ENCODE measurements at regions not wholly inside any gene's neighbourhood (a gene's known extent, or its start where the extent isn't known, plus 50 kb on each side); places are given as distances from the start of the nearest gene placed in this dataset.
"Not testable (repeated sequence)": the region's sequence is repeated elsewhere in the genome, so short reads cannot be mapped to it uniquely, and the experiment has no call there.

DNA sequence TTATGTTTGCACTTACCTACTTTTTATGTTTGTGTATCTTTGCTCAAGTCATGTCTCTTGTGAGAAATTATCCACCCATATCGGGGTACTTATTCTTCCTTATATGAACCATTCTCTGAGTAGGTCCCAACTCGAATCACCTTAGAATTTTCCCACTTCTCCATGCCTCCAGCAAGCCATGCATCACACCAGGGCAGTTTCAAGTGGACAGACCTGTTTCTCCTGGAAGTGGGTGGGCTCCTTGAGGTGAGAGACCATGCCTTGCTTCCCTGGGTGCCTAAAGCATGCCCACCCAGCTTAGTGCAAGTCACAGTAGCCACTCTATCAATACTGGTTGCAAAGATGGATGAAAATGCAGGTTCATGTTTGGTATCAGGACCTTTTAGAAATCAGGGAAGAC, 187.2 kb downstream of the KIT start:
- H3K4me3 ChIP-seq (ENCODE audit: low read length): no peak overlapping the region
- 98% methylated on average over 2 of the region's 2 CpGs for WGBS
- no peak overlapping the region for H3K9ac ChIP-seq (ENCODE audit: low read depth, low read length)
- H3K9me3 ChIP-seq (ENCODE audit: insufficient read depth, low read depth, low read length): no peaks in the 10 kb centered on the region
- H3K36me3 ChIP-seq (ENCODE audit: insufficient read depth, low read length): no peaks in the 10 kb centered on the region
- H3K4me1 ChIP-seq (ENCODE audit: insufficient read depth, low read length): no peaks in the 10 kb centered on the region
- H3K27ac ChIP-seq (ENCODE audit: low read depth, low read length): no peak overlapping the region
- H3K27me3 ChIP-seq (ENCODE audit: insufficient read depth, low read length): no peaks in the 10 kb centered on the region

DNA sequence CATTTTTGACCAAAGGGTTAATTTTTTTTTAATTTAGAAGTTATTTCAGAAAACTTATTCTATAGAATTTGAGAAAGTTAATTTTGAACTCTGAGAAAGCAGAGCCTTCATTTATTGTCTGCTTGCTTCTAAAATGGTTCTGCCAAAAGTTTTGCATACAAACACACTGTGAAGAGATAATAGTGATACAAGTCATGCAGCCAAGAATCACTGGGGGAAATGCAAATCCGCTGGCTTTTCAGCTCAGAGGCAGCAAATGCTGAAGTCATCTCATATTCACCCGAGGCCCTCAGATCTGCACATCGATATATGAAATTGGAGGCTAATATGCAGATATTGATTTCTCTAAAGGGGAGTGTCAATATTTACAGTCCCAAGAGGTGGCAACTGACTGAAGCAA, 186.2 kb downstream of the KIT start:
- Histone ChIP-seq H3K27me3 (ENCODE audit: insufficient read depth, low read length) (no peaks in the 10 kb centered on the region), H3K9me3 (ENCODE audit: insufficient read depth, low read depth, low read length) (no peaks in the 10 kb centered on the region), H3K9ac (ENCODE audit: low read depth, low read length) (no peak overlapping the region), H3K4me1 (ENCODE audit: insufficient read depth, low read length) (no peaks in the 10 kb centered on the region), H3K36me3 (ENCODE audit: insufficient read depth, low read length) (no peaks in the 10 kb centered on the region), H3K4me3 (ENCODE audit: low read length) (no peak overlapping the region), H3K27ac (ENCODE audit: low read depth, low read length) (no peak overlapping the region)
- WGBS: 91% methylated on average over 3 of the region's 3 CpGs

DNA sequence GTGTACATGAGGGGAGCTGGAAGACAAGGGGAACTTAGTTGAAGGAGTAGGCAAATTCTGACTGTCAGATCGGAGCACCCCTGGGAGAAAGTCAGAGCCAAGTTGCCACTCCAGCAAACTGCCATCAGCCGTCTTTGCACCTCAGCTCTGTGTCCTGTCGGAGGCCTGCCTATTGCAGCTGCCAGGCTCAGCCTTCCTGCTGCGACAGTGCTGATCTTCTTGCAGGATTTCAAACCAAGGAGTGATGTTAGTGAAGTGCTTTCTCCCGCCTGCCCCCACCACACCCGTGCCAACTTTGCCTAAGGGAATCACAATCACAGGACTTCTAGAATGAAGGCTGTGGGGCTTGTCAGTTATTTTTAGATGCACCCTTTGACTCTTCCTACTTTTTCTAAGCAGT, 185.3 kb downstream of the KIT start:
- Histone ChIP-seq H3K9me3 (ENCODE audit: insufficient read depth, low read depth, low read length) (no peaks in the 10 kb centered on the region), H3K27ac (ENCODE audit: low read depth, low read length) (no peak overlapping the region), H3K36me3 (ENCODE audit: insufficient read depth, low read length) (no peaks in the 10 kb centered on the region), H3K9ac (ENCODE audit: low read depth, low read length) (no peak overlapping the region), H3K27me3 (ENCODE audit: insufficient read depth, low read length) (no peaks in the 10 kb centered on the region), H3K4me1 (ENCODE audit: insufficient read depth, low read length) (no peaks in the 10 kb centered on the region), H3K4me3 (ENCODE audit: low read length) (no peak overlapping the region)
- WGBS: 87% methylated on average over 6 of the region's 6 CpGs

DNA sequence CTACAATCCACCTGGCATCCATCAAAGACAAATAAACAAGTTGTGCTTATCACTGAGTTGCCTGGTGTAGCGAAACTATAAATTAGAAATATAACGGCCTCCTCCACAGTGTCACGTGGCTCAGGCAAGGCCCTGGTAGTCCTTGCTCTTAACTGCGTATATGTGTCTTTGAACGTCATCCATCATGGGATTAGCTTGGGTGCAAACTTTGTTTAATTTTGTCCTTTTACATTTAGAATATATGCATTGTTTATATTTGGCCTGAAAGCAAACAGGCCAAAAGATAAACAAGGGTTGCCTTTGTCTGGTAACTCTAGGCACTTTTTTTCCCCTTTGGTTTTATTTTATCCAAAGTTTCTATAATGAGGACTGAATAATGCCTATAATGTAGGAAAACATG, 184.9 kb downstream of the KIT start:
- Histone ChIP-seq H3K4me3 (ENCODE audit: low read length) (no peak overlapping the region), H3K9me3 (ENCODE audit: insufficient read depth, low read depth, low read length) (no peaks in the 10 kb centered on the region), H3K27ac (ENCODE audit: low read depth, low read length) (no peak overlapping the region), H3K4me1 (ENCODE audit: insufficient read depth, low read length) (no peaks in the 10 kb centered on the region), H3K36me3 (ENCODE audit: insufficient read depth, low read length) (no peaks in the 10 kb centered on the region), H3K27me3 (ENCODE audit: insufficient read depth, low read length) (no peaks in the 10 kb centered on the region), H3K9ac (ENCODE audit: low read depth, low read length) (no peak overlapping the region)
- 94% methylated on average over 5 of the region's 5 CpGs for WGBS

DNA sequence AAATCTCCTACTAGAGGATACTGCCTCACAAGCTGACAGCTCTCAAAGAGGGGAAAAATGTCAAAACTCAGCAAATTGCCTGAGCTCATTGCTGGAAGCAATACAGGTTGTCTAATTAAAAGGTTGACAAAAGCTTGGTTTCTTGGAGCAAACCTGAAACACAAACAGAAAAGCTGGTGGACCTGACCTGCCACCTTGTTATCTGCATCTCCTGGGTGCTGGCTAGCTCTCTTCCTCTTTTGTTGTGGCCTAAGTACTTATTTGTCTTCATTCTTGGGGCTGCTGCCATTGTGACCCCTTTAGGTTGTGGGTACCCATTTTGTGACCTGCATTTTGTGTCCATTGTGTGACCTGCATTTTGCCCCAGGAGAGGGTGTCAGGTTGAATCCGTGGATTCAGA, 184.5 kb downstream of the KIT start:
- WGBS: 100% methylated on average over 1 of the region's 1 CpG
- H3K9ac ChIP-seq (ENCODE audit: low read depth, low read length): no peak overlapping the region
- H3K4me3 ChIP-seq (ENCODE audit: low read length): no peak overlapping the region
- no peaks in the 10 kb centered on the region for H3K36me3 ChIP-seq (ENCODE audit: insufficient read depth, low read length)
- no peaks in the 10 kb centered on the region for H3K27me3 ChIP-seq (ENCODE audit: insufficient read depth, low read length)
- H3K4me1 ChIP-seq (ENCODE audit: insufficient read depth, low read length): no peaks in the 10 kb centered on the region
- H3K27ac ChIP-seq (ENCODE audit: low read depth, low read length): no peak overlapping the region
- H3K9me3 ChIP-seq (ENCODE audit: insufficient read depth, low read depth, low read length): no peaks in the 10 kb centered on the region

- H3K4me3 ChIP-seq (ENCODE audit: low read length): no peak overlapping the region
- no peaks in the 10 kb centered on the region for H3K9me3 ChIP-seq (ENCODE audit: insufficient read depth, low read depth, low read length)
- no peaks in the 10 kb centered on the region for H3K36me3 ChIP-seq (ENCODE audit: insufficient read depth, low read length)
- H3K4me1 ChIP-seq (ENCODE audit: insufficient read depth, low read length): no peaks in the 10 kb centered on the region
- H3K27me3 ChIP-seq (ENCODE audit: insufficient read depth, low read length): no peaks in the 10 kb centered on the region
- no peak overlapping the region for H3K9ac ChIP-seq (ENCODE audit: low read depth, low read length)
- H3K27ac ChIP-seq (ENCODE audit: low read depth, low read length): no peak overlapping the region
- WGBS: 74% methylated on average over 2 of the region's 2 CpGs
Measured at GRCh38 chr4:54840992-54841768, 183.4 kb downstream of the KIT start.

- Histone ChIP-seq H3K4me1 (ENCODE audit: insufficient read depth, low read length) (no peaks in the 10 kb centered on the region), H3K9me3 (ENCODE audit: insufficient read depth, low read depth, low read length) (no peaks in the 10 kb centered on the region), H3K9ac (ENCODE audit: low read depth, low read length) (no peak overlapping the region), H3K4me3 (ENCODE audit: low read length) (no peak overlapping the region), H3K27ac (ENCODE audit: low read depth, low read length) (no peak overlapping the region), H3K27me3 (ENCODE audit: insufficient read depth, low read length) (no peaks in the 10 kb centered on the region), H3K36me3 (ENCODE audit: insufficient read depth, low read length) (no peaks in the 10 kb centered on the region)
- WGBS: 86% methylated on average over 1 of the region's 2 CpGs
Measured at GRCh38 chr4:54840430-54840829, 182.7 kb downstream of the KIT start.

- Histone ChIP-seq H3K9ac (ENCODE audit: low read depth, low read length) (no peak overlapping the region), H3K9me3 (ENCODE audit: insufficient read depth, low read depth, low read length) (no peaks in the 10 kb centered on the region), H3K27ac (ENCODE audit: low read depth, low read length) (no peak overlapping the region), H3K4me3 (ENCODE audit: low read length) (no peak overlapping the region), H3K4me1 (ENCODE audit: insufficient read depth, low read length) (no peaks in the 10 kb centered on the region), H3K27me3 (ENCODE audit: insufficient read depth, low read length) (no peaks in the 10 kb centered on the region), H3K36me3 (ENCODE audit: insufficient read depth, low read length) (no peaks in the 10 kb centered on the region)
- 100% methylated on average over 1 of the region's 2 CpGs for WGBS
Measured at GRCh38 chr4:54838301-54838700, 180.5 kb downstream of the KIT start.

- no peaks in the 10 kb centered on the region for H3K4me1 ChIP-seq (ENCODE audit: insufficient read depth, low read length)
- H3K27ac ChIP-seq (ENCODE audit: low read depth, low read length): no peak overlapping the region
- WGBS: no CpG with 5 or more reads among the region's 2 CpGs
- H3K4me3 ChIP-seq (ENCODE audit: low read length): no peak overlapping the region
- H3K9me3 ChIP-seq (ENCODE audit: insufficient read depth, low read depth, low read length): no peaks in the 10 kb centered on the region
- H3K9ac ChIP-seq (ENCODE audit: low read depth, low read length): no peak overlapping the region
- H3K27me3 ChIP-seq (ENCODE audit: insufficient read depth, low read length): no peaks in the 10 kb centered on the region
- H3K36me3 ChIP-seq (ENCODE audit: insufficient read depth, low read length): no peaks in the 10 kb centered on the region
Measured at GRCh38 chr4:54837576-54838140, 179.9 kb downstream of the KIT start.

DNA sequence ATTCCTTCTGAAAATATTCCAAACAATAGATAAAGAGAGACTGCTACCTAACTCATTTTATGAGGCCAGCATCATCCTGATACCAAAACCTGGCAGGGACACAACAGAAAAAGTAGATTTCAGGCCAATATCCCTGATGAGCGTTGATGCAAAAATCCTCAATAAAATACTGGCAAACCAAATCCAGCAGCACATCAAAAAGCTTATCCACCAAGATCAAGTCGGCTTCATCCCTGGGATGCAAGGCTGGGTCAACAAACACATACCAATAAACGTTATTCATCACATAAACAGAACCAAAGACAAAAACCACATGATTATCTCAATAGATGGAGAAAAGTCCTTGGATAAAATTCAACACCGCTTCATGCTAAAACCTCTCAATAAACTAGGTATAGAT, 170.6 kb downstream of the KIT start:
- H3K4me3 ChIP-seq (ENCODE audit: low read length): not testable (repeated sequence)

DNA sequence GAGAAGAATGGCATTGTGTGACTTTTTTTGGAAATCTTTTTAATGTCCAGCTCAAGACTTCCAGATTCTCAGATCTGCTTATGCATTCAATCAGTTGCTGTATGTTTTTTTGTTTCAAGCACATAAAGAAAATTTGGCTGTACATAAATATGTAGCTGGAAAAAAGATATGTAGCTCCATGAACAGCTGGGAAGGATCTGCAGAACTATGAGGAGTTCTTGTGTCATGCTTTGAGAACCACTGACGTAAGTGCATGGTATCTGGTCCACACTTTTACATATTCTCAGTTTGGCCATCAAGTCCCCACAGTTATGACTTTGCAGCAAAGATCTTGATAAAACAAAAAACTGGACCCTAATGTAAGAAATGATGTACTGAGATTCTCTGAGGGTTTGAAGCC, 165.9 kb downstream of the KIT start:
- no peaks in the 10 kb centered on the region for H3K27me3 ChIP-seq (ENCODE audit: insufficient read depth, low read length)
- H3K4me1 ChIP-seq (ENCODE audit: insufficient read depth, low read length): 0 out of 2 replicates have a peak, but pooled peaks cover 4% of the 10 kb centered on the region
- no peaks in the 10 kb centered on the region for H3K36me3 ChIP-seq (ENCODE audit: insufficient read depth, low read length)
- H3K27ac ChIP-seq (ENCODE audit: low read depth, low read length): no peak overlapping the region
- no peak overlapping the region for H3K9ac ChIP-seq (ENCODE audit: low read depth, low read length)
- H3K9me3 ChIP-seq (ENCODE audit: insufficient read depth, low read depth, low read length): no peaks in the 10 kb centered on the region
- WGBS: 96% methylated on average over 1 of the region's 1 CpG
- no peak overlapping the region for H3K4me3 ChIP-seq (ENCODE audit: low read length)

More for the DNA sequence above, 170.6 kb downstream of the KIT start:
- H3K27ac ChIP-seq (ENCODE audit: low read depth, low read length); H3K36me3 ChIP-seq (ENCODE audit: insufficient read depth, low read length); H3K27me3 ChIP-seq (ENCODE audit: insufficient read depth, low read length); H3K9ac ChIP-seq (ENCODE audit: low read depth, low read length); H3K4me1 ChIP-seq (ENCODE audit: insufficient read depth, low read length); H3K9me3 ChIP-seq (ENCODE audit: insufficient read depth, low read depth, low read length): not testable (repeated sequence)
- WGBS: 98% methylated on average over 3 of the region's 4 CpGs

- Histone ChIP-seq H3K4me3 (ENCODE audit: low read length) (no peak overlapping the region), H3K9me3 (ENCODE audit: insufficient read depth, low read depth, low read length) (no peaks in the 10 kb centered on the region), H3K36me3 (ENCODE audit: insufficient read depth, low read length) (no peaks in the 10 kb centered on the region), H3K27me3 (ENCODE audit: insufficient read depth, low read length) (no peaks in the 10 kb centered on the region), H3K27ac (ENCODE audit: low read depth, low read length) (no peak overlapping the region), H3K4me1 (ENCODE audit: insufficient read depth, low read length) (peaks cover 12% of the 10 kb centered on the region), H3K9ac (ENCODE audit: low read depth, low read length) (no peak overlapping the region)
- WGBS: 99% methylated on average over 5 of the region's 5 CpGs
Measured at GRCh38 chr4:54819034-54819433, 161.3 kb downstream of the KIT start.
